ENCODE measurements at regions not wholly inside any gene's neighbourhood (a gene's known extent, or its start where the extent isn't known, plus 50 kb on each side); places are given as distances from the start of the nearest gene placed in this dataset.

DNA sequence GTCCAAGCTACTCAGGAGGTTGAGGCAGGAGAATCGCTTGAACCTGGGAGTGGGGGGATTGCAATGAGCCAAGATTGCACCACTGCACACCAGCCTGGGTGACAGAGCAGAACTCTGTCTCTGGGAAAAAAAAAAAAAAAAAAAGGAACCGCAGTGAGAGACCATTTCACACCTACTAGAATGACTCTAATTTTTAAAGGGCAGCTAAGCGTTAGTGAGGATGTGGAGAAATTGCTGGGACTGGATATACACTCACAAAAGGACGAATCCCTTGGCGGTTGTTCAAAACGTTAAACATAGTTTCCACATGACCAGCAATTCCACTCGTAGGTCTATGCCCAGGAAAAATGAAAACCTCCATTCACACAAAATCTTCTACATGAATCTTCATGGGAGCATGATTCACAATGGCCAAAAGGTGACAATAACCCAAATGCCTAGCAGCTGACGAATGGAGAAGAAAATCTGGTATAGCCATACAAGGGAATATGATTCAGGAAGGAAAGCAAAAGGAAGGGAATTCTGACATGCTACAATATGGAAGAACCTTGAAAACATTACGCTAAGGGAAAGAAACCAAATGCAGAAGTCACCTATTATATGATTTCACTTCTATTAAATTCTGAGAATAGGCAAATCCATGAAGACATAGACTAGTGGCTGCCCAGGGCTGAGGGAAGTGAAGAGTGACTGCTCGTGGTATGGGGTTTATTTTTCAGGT is 127.0 kb downstream of the CHSY1 start:
- Histone ChIP-seq H3K9me3 (ENCODE audit: control insufficient read depth in 2 of 2, low read length in 2 of 2) (no peaks in the 10 kb centered on the region), H3K4me1 (ENCODE audit: control insufficient read depth in 2 of 2, insufficient read depth in 2 of 2, low read length in 2 of 2) (peaks cover 16 to 34% of the 10 kb centered on the region in 2 donors), H3K36me3 (ENCODE audit: control insufficient read depth in 2 of 2, insufficient read depth in 2 of 2, low read length in 2 of 2) (no peaks in the 10 kb centered on the region), H3K9ac (ENCODE audit: low read depth in 1 of 2, low read length in 2 of 2) (no peak overlapping the region), H3K27ac (ENCODE audit: low read depth in 2 of 2, low read length in 2 of 2) (no peak overlapping the region), H3K4me3 (ENCODE audit: low read length in 2 of 2) (no peak overlapping the region), H3K27me3 (ENCODE audit: control insufficient read depth in 2 of 2, insufficient read depth in 2 of 2, low read length in 2 of 2) (no peaks in the 10 kb centered on the region)

DNA sequence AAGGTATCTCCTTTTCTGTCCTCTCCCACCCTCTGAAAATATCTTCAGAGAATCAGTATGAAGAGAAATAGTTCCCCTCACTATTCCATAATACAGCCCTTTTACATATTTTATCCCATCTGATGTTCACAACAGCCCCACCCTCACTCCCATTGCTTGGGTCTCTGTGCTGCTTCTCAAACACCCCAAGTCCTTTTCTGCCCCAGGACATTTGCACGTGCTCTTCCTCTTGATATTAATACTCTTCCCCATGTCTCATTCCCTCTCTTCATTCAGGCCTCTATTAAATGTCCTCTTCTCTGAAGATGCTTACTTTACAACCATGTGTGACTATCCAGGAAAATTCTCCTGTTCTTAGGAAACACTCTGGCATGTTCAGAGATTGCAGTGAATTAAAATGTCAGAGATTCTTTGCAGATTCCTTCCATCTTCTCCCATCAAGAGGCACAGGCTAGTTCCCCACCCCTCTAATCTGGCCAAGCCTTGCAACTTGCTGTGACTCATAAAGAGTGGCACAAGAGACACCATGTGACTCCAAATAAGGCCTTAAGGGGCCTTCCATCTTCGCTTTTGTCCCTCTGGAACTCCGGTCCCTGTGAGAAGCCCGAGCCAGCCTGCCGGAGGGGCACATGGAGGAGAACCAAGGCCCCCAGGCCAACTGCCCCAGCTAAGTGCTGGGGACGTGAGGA is 128.5 kb downstream of the CHSY1 start:
- H3K36me3 ChIP-seq (ENCODE audit: control insufficient read depth in 2 of 2, insufficient read depth in 2 of 2, low read length in 2 of 2) = no peaks in the 10 kb centered on the region
- H3K9me3 ChIP-seq (ENCODE audit: control insufficient read depth in 2 of 2, low read length in 2 of 2) = no peaks in the 10 kb centered on the region
- no peak overlapping the region for H3K27ac ChIP-seq (ENCODE audit: low read depth in 2 of 2, low read length in 2 of 2)
- H3K4me1 ChIP-seq (ENCODE audit: control insufficient read depth in 2 of 2, insufficient read depth in 2 of 2, low read length in 2 of 2) = peaks cover 16 to 33% of the 10 kb centered on the region in 2 donors
- H3K9ac ChIP-seq (ENCODE audit: low read depth in 1 of 2, low read length in 2 of 2) = no peak overlapping the region
- H3K27me3 ChIP-seq (ENCODE audit: control insufficient read depth in 2 of 2, insufficient read depth in 2 of 2, low read length in 2 of 2) = no peaks in the 10 kb centered on the region
- H3K4me3 ChIP-seq (ENCODE audit: low read length in 2 of 2) = no peak overlapping the region

DNA sequence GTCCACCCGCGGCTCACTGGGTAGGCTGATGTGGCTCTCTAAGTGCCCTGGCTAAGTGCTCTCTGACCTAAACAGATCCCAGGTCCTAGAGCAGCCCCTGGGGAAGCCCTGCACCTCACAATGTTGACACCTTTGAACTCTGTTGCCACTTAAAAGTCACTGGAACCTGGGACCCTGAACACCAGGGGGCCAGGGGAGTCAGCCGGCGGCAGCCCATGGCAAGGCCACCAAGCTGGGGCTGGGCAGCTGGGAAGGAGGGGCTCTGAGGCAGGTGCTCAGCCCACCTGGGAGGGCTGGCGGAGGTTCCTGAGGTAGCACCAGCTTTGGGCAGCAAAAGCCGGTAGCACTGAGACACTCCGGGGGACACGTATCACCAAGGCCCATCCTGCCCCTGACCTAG is 129.0 kb downstream of the CHSY1 start:
- no peak overlapping the region for H3K4me3 ChIP-seq (ENCODE audit: low read length in 2 of 2)
- H3K9me3 ChIP-seq (ENCODE audit: control insufficient read depth in 2 of 2, low read length in 2 of 2) = no peaks in the 10 kb centered on the region
- no peak overlapping the region for H3K27ac ChIP-seq (ENCODE audit: low read depth in 2 of 2, low read length in 2 of 2)
- no peaks in the 10 kb centered on the region for H3K27me3 ChIP-seq (ENCODE audit: control insufficient read depth in 2 of 2, insufficient read depth in 2 of 2, low read length in 2 of 2)
- H3K4me1 ChIP-seq (ENCODE audit: control insufficient read depth in 2 of 2, insufficient read depth in 2 of 2, low read length in 2 of 2) = peaks cover 16 to 28% of the 10 kb centered on the region in 2 donors
- no peak overlapping the region for H3K9ac ChIP-seq (ENCODE audit: low read depth in 1 of 2, low read length in 2 of 2)
- H3K36me3 ChIP-seq (ENCODE audit: control insufficient read depth in 2 of 2, insufficient read depth in 2 of 2, low read length in 2 of 2) = no peaks in the 10 kb centered on the region

DNA sequence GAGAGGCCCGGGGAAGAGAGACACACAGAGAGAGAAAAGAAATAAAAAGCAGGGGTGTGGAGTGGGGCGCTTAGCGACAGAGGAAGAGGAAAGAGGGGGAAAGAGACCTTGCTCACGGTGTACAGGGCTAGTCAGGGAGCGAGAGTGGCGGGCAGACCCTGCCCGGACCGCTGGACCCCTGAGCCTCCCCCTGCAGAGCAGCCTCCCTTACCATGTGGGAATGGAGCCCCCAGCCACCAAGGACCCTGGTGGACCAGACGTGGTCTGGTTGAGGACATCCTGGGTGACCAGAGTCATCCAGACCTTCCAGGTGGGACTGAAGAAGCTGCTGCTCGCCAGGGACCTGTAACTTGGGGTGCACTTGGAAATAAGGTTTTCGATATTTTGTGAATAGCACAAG is 129.6 kb downstream of the CHSY1 start:
- Histone ChIP-seq H3K27me3 (ENCODE audit: control insufficient read depth in 2 of 2, insufficient read depth in 2 of 2, low read length in 2 of 2) (no peaks in the 10 kb centered on the region), H3K9me3 (ENCODE audit: control insufficient read depth in 2 of 2, low read length in 2 of 2) (no peaks in the 10 kb centered on the region), H3K4me3 (ENCODE audit: low read length in 2 of 2) (peak overlapping the region in 1 of 2 donors; percentile 59), H3K27ac (ENCODE audit: low read depth in 2 of 2, low read length in 2 of 2) (no peak overlapping the region), H3K36me3 (ENCODE audit: control insufficient read depth in 2 of 2, insufficient read depth in 2 of 2, low read length in 2 of 2) (no peaks in the 10 kb centered on the region), H3K9ac (ENCODE audit: low read depth in 1 of 2, low read length in 2 of 2) (peak overlapping the region; percentile 58 to 66), H3K4me1 (ENCODE audit: control insufficient read depth in 2 of 2, insufficient read depth in 2 of 2, low read length in 2 of 2) (peaks cover 15 to 22% of the 10 kb centered on the region in 2 donors)

DNA sequence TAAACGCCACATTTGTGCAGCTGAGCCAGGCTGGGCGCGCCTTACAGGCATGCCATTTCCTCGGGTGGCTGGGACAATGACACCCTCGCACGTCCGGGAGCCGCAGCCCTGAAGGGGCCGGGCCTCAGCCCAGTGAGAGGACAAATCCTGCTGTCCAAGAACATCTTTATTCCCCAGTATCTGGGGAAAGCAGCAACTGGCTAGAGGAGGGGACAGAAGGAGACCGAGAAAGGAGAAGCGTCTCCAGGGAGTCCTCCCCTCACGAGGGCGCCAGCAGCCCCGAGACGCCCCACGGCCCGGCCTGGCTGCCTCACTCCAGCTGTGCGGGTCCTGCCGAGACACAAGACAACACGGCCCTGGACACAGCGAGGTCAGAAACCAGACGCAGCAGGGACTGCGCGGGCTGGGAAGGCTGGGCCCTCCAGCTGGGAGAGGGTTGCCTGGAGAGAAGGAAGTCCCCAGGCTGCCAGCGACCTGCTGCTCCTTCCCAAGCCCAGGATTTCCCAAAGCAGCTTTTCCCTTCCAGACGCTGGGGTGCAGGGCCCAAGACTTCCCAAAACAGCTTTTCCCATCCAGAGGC is 130.2 kb downstream of the CHSY1 start:
- Histone ChIP-seq H3K4me3 (ENCODE audit: low read length in 2 of 2) (peak overlapping the region; percentile 37 to 59), H3K4me1 (ENCODE audit: control insufficient read depth in 2 of 2, insufficient read depth in 2 of 2, low read length in 2 of 2) (peaks cover 11 to 16% of the 10 kb centered on the region in 2 donors), H3K36me3 (ENCODE audit: control insufficient read depth in 2 of 2, insufficient read depth in 2 of 2, low read length in 2 of 2) (no peaks in the 10 kb centered on the region), H3K9me3 (ENCODE audit: control insufficient read depth in 2 of 2, low read length in 2 of 2) (no peaks in the 10 kb centered on the region), H3K27me3 (ENCODE audit: control insufficient read depth in 2 of 2, insufficient read depth in 2 of 2, low read length in 2 of 2) (no peaks in the 10 kb centered on the region), H3K27ac (ENCODE audit: low read depth in 2 of 2, low read length in 2 of 2) (peak overlapping the region; percentile 58 to 59), H3K9ac (ENCODE audit: low read depth in 1 of 2, low read length in 2 of 2) (peak overlapping the region; percentile 58 to 66)

DNA sequence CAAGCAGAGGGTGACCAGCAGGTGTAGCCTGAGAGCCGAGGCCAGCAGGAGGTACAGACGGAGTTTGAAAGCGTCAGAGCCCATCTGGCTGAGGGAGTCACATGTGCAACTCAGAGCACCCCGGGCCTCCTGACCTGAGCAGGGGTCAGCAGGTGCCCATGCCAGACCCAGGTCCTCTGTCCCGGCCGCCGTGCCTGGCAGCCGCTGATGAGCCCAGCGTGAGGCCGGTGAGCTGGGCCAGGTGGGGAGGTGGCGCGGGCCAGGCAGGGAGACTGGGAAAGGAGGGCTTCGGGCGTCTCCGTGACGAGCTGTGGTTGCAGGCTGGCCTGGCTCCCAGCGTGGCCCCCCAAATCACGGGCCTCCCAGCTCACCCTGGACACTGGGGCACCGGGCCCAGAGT is 130.9 kb downstream of the CHSY1 start:
- Histone ChIP-seq H3K4me3 (ENCODE audit: low read length in 2 of 2) (no peak overlapping the region), H3K4me1 (ENCODE audit: control insufficient read depth in 2 of 2, insufficient read depth in 2 of 2, low read length in 2 of 2) (peaks cover 10 to 17% of the 10 kb centered on the region in 2 donors), H3K27me3 (ENCODE audit: control insufficient read depth in 2 of 2, insufficient read depth in 2 of 2, low read length in 2 of 2) (no peaks in the 10 kb centered on the region), H3K9me3 (ENCODE audit: control insufficient read depth in 2 of 2, low read length in 2 of 2) (no peaks in the 10 kb centered on the region), H3K27ac (ENCODE audit: low read depth in 2 of 2, low read length in 2 of 2) (peak overlapping the region in 1 of 2 donors; percentile 58), H3K9ac (ENCODE audit: low read depth in 1 of 2, low read length in 2 of 2) (no peak overlapping the region), H3K36me3 (ENCODE audit: control insufficient read depth in 2 of 2, insufficient read depth in 2 of 2, low read length in 2 of 2) (no peaks in the 10 kb centered on the region)

DNA sequence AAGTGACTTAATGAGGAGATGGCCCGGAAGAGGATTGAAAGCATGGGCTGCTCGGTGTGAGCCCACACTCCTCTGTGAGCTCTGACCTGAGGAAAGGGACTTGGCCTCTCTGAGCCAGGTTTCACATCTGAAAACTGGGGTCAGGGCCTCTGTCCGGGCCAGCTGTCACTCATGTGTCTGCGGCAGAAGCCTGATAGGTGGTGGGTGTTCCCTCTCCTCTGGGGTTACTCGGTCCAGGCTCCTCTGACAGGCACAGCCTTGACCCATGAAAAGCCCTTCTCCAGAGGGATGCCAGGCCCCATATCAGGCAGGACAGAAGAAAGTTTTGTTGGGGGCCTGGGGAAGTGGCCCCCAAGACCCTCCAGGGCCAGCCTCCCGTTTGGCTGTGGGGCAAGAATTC is 131.4 kb downstream of the CHSY1 start:
- Histone ChIP-seq H3K9me3 (ENCODE audit: control insufficient read depth in 2 of 2, low read length in 2 of 2) (no peaks in the 10 kb centered on the region), H3K27ac (ENCODE audit: low read depth in 2 of 2, low read length in 2 of 2) (no peak overlapping the region), H3K4me1 (ENCODE audit: control insufficient read depth in 2 of 2, insufficient read depth in 2 of 2, low read length in 2 of 2) (peaks cover 10 to 19% of the 10 kb centered on the region in 2 donors), H3K27me3 (ENCODE audit: control insufficient read depth in 2 of 2, insufficient read depth in 2 of 2, low read length in 2 of 2) (no peaks in the 10 kb centered on the region), H3K36me3 (ENCODE audit: control insufficient read depth in 2 of 2, insufficient read depth in 2 of 2, low read length in 2 of 2) (no peaks in the 10 kb centered on the region), H3K4me3 (ENCODE audit: low read length in 2 of 2) (no peak overlapping the region), H3K9ac (ENCODE audit: low read depth in 1 of 2, low read length in 2 of 2) (no peak overlapping the region)
